CD14-positive monocyte (primary cell): ENCODE measurements at regions not wholly inside any gene's neighbourhood (a gene's known extent, or its start where the extent isn't known, plus 50 kb on each side); places are given as distances from the start of the nearest gene placed in this dataset.

Experiments
- DNase-seq, 3 donors: peaks; one replicate each; pipeline ENCODE4 v3.0.0-alpha.2; 2011 to 2022
- H2AFZ ChIP-seq: 2 replicates; pipeline ENCODE4 v1.6.0; 2012; ENCODE audit warnings: mild to moderate bottlenecking, low read depth, low read length, inconsistent platforms; ENCODE audit not compliant: insufficient read depth, poor library complexity, severe bottlenecking
- H3K27ac ChIP-seq, 2 donors: 1 replicate in 1 of 2; 2 replicates in 1 of 2; pipeline ENCODE4 v1.5.1; 2012 to 2013; ENCODE audit warnings: low read length in 2 of 2, control low read depth in 1 of 2, inconsistent platforms in 1 of 2, low read depth in 1 of 2, mild to moderate bottlenecking in 1 of 2
- H3K27me3 ChIP-seq, 2 donors: one replicate each; pipeline versions ENCODE4 v1.6.0 to v1.6.1; 2011 to 2013; ENCODE audit warnings: low read length in 2 of 2; ENCODE audit not compliant: control insufficient read depth in 2 of 2, insufficient read depth in 2 of 2
- H3K36me3 ChIP-seq, 2 donors: replicated peaks in 1 of 2; 1 replicate in 1 of 2; 2 replicates in 1 of 2; pipeline versions ENCODE4 v1.5.1 to v1.6.1; 2012 to 2013; ENCODE audit warnings: low read length in 2 of 2, control low read depth in 1 of 2, inconsistent platforms in 1 of 2, mild to moderate bottlenecking in 1 of 2; ENCODE audit not compliant: insufficient read depth in 2 of 2, control insufficient read depth in 1 of 2
- H3K4me1 ChIP-seq, 2 donors: 1 replicate in 1 of 2; 2 replicates in 1 of 2; pipeline versions ENCODE4 v1.5.1 to v1.6.1; 2012 to 2013; ENCODE audit warnings: low read length in 2 of 2, control low read depth in 1 of 2, inconsistent platforms in 1 of 2, mild to moderate bottlenecking in 1 of 2, moderate library complexity in 1 of 2; ENCODE audit not compliant: insufficient read depth in 2 of 2, control insufficient read depth in 1 of 2
- H3K4me2 ChIP-seq: replicated peaks from 2 replicates; pipeline ENCODE3; 2012; ENCODE audit warnings: low read length, moderate library complexity, mild to moderate bottlenecking; ENCODE audit not compliant: poor library complexity, severe bottlenecking; ENCODE audit errors: extremely low read depth
- H3K4me3 ChIP-seq, 3 experiments: fragments of 200-600 bp in 1 of 3; sonication (generic) in 1 of 3; replicated peaks in 1 of 3; 1 replicate in 2 of 3; 2 replicates in 1 of 3; pipeline ENCODE4 v1.5.1; 2011 to 2013; ENCODE audit warnings: low read length in 3 of 3, mild to moderate bottlenecking in 3 of 3, control low read depth in 2 of 3, low read depth in 2 of 3, inconsistent platforms in 1 of 3, moderate library complexity in 1 of 3
- H3K79me2 ChIP-seq: 2 replicates; pipeline ENCODE4 v1.6.0; 2012; ENCODE audit warnings: mild to moderate bottlenecking, control low read depth, inconsistent platforms, low read length, moderate library complexity; ENCODE audit not compliant: insufficient read depth
- H3K9ac ChIP-seq: 2 replicates; pipeline ENCODE4 v1.6.0; 2017; ENCODE audit warnings: low read length, mild to moderate bottlenecking; ENCODE audit not compliant: insufficient read depth, poor library complexity, severe bottlenecking
- H3K9me3 ChIP-seq, 2 donors: replicated peaks in 1 of 2; 1 replicate in 1 of 2; 2 replicates in 1 of 2; pipeline versions ENCODE4 v1.5.1 to v1.6.1; 2012 to 2013; ENCODE audit warnings: low read length in 2 of 2, control low read depth in 1 of 2; ENCODE audit not compliant: control insufficient read depth in 1 of 2, insufficient read depth in 1 of 2
- H4K20me1 ChIP-seq: 2 replicates; pipeline ENCODE4 v1.6.0; 2012; ENCODE audit warnings: mild to moderate bottlenecking, low read length, control low read depth, moderate library complexity; ENCODE audit not compliant: insufficient read depth
- H3K27ac Mint-ChIP-seq, 7 donors: one replicate each; pipeline ENCODE4 v1.8.0; 2020; ENCODE audit warnings: mild to moderate bottlenecking in 7 of 7, mixed read lengths in 7 of 7, moderate library complexity in 6 of 7, inconsistent platforms in 2 of 7
- H3K27me3 Mint-ChIP-seq, 3 donors: one replicate each; pipeline ENCODE4 v1.8.0; 2021 to 2022; ENCODE audit warnings: low read depth in 3 of 3, mild to moderate bottlenecking in 3 of 3, mixed read lengths in 3 of 3, moderate library complexity in 3 of 3, inconsistent platforms in 1 of 3
- H3K36me3 Mint-ChIP-seq, 2 donors: one replicate each; pipeline ENCODE4 v1.8.0; 2020; ENCODE audit warnings: mixed read lengths in 2 of 2, inconsistent platforms in 1 of 2, mild to moderate bottlenecking in 1 of 2
- H3K4me1 Mint-ChIP-seq: one replicate; pipeline ENCODE4 v1.8.0; 2020; ENCODE audit warnings: mild to moderate bottlenecking, mixed read lengths
- H3K4me3 Mint-ChIP-seq, 2 donors: one replicate each; pipeline ENCODE4 v1.8.0; 2020; ENCODE audit warnings: mild to moderate bottlenecking in 2 of 2, mixed read lengths in 2 of 2, moderate library complexity in 1 of 2
- H3K9me3 Mint-ChIP-seq, 7 donors: one replicate each; pipeline ENCODE4 v1.8.0; 2020 to 2022; ENCODE audit warnings: mixed read lengths in 7 of 7, mild to moderate bottlenecking in 6 of 7, moderate library complexity in 6 of 7, inconsistent platforms in 2 of 7
- WGBS: methylation state at CpG from one replicate; pipeline ENCODE4 v1.1.5; 2013; ENCODE audit warnings: missing lambda C conversion rate; ENCODE audit not compliant: insufficient coverage; 5-methylcytosine and 5-hydroxymethylcytosine counted together
- intact Hi-C, 2 donors: fragments of 100-400 bp; cut with micrococcal nuclease; formaldehyde crosslinking; loops; one replicate each; pipeline versions ENCODE4 v1.15.0 to v1.15.1; 2023
- TF ChIP-seq, protein P1 (sequence below): fragments of 200-600 bp; IDR thresholded peaks from one replicate; pipeline ENCODE4 v1.8.0; 2022; ENCODE audit warnings: antibody characterized with exemption, mild to moderate bottlenecking

DNA sequence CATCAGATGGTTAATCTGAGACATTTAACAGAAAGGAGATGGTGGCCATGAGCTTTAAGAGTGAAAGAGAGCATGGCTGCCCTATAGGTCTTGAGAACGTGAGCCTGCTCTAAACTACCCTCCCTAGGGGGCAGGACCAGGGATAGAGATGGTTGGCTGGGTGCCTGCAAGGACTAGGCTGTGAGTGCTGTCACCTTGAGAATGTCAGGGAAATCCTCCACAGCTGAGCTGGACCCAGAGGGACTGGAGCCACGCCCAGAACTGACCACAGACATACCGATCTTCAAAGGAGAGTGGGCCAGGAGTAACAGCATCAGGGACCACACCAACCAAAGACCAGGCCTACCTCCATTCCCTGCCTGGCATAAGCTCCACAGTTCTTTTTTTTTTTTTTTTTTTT, 53.6 kb upstream of the UBE2E1 start:
- TF ChIP-seq, protein P1, sequence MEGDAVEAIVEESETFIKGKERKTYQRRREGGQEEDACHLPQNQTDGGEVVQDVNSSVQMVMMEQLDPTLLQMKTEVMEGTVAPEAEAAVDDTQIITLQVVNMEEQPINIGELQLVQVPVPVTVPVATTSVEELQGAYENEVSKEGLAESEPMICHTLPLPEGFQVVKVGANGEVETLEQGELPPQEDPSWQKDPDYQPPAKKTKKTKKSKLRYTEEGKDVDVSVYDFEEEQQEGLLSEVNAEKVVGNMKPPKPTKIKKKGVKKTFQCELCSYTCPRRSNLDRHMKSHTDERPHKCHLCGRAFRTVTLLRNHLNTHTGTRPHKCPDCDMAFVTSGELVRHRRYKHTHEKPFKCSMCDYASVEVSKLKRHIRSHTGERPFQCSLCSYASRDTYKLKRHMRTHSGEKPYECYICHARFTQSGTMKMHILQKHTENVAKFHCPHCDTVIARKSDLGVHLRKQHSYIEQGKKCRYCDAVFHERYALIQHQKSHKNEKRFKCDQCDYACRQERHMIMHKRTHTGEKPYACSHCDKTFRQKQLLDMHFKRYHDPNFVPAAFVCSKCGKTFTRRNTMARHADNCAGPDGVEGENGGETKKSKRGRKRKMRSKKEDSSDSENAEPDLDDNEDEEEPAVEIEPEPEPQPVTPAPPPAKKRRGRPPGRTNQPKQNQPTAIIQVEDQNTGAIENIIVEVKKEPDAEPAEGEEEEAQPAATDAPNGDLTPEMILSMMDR = no peak
- Mint-ChIP-seq H3K27ac (peak overlapping the region in 3 of 7 donors; percentile 16 to 74 (median 64)), H3K27me3 (peaks cover 0 to 2% (median 0%) of the 10 kb centered on the region in 3 donors), H3K9me3 (peaks cover 0 to under 1% (median 0%) of the 10 kb centered on the region in 7 donors), H3K36me3 (no peaks in the 10 kb centered on the region), H3K4me3 (no peak overlapping the region), H3K4me1 (peaks cover 42% of the 10 kb centered on the region)
- no peaks in the 10 kb centered on the region for H4K20me1 ChIP-seq
- no peak overlapping the region for H3K9ac ChIP-seq
- H3K4me2 ChIP-seq = no peak overlapping the region
- intact Hi-C loops = no loop called here
- no peak overlapping the region for H3K4me3 ChIP-seq
- H3K4me1 ChIP-seq = peaks cover 35 to 40% of the 10 kb centered on the region in 2 donors
- no peaks in the 10 kb centered on the region for H3K9me3 ChIP-seq
- DNase-seq = no peak
- H3K36me3 ChIP-seq = no peaks in the 10 kb centered on the region
- H3K27me3 ChIP-seq = no peaks in the 10 kb centered on the region
- WGBS = 90% methylated on average over 2 of the region's 3 CpGs
- H3K27ac ChIP-seq = no peak overlapping the region
- no peaks in the 10 kb centered on the region for H3K79me2 ChIP-seq
- H2AFZ ChIP-seq = no peak overlapping the region

DNA sequence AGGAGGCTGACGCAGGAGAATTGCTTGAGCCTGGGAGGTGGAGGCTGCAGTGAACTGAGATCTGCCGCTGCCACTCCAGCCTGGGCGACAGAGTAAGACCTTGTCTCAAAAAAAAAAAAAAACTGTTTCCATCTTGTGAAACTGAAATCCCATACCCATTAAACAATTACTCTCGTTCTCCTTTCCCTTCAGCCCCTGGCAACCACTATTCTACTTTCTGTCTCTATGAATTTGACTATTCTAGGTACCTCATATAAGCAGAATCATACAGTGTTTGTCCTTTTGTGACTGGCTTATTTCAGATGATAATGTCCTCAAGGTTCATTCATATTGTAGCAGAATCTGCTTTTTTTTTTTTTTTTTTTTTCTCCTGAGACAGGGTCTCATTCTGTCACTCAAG, 51.5 kb upstream of the UBE2E1 start:
- no CpG with 5 or more reads among the region's 4 CpGs for WGBS
- peaks cover 0 to 2% (median 0%) of the 10 kb centered on the region in 7 donors for H3K9me3 Mint-ChIP-seq
- DNase-seq = no peak

More for the DNA sequence above, 51.5 kb upstream of the UBE2E1 start:
- Histone ChIP-seq H3K27me3 (no peaks in the 10 kb centered on the region), H2AFZ (no peak overlapping the region), H3K4me1 (peaks cover 17 to 19% of the 10 kb centered on the region in 2 donors), H3K4me3 (no peak overlapping the region), H3K79me2 (no peaks in the 10 kb centered on the region), H3K4me2 (no peak overlapping the region), H3K36me3 (no peaks in the 10 kb centered on the region), H3K9me3 (no peaks in the 10 kb centered on the region), H4K20me1 (no peaks in the 10 kb centered on the region), H3K9ac (no peak overlapping the region), H3K27ac (no peak overlapping the region)
- Mint-ChIP-seq H3K36me3 (no peaks in the 10 kb centered on the region), H3K27ac (no peak overlapping the region), H3K27me3 (peaks cover 0 to 2% (median 0%) of the 10 kb centered on the region in 3 donors), H3K4me3 (no peak overlapping the region), H3K4me1 (peaks cover 21% of the 10 kb centered on the region)
- TF ChIP-seq, protein P1 = no peak
- intact Hi-C loops = no loop called here
